ENCODE measurements at regions not wholly inside any gene's neighbourhood (a gene's known extent, or its start where the extent isn't known, plus 50 kb on each side); places are given as distances from the start of the nearest gene placed in this dataset.

- no peak for TF ChIP-seq CTCF (IDR thresholded peaks at IDR 0.05; ENCODE audit: poor library complexity)
- no peak for TF ChIP-seq EZH2phosphoT487 (IDR thresholded peaks at IDR 0.05; ENCODE audit: low read depth, severe bottlenecking, unreplicated experiment)
- no peak for TF ChIP-seq EZH2 (IDR thresholded peaks at IDR 0.05; ENCODE audit: borderline replicate concordance)
Measured at GRCh38 chr4:3829956-3830773, 64.0 kb downstream of the ADRA2C start.

Data from hepatocyte (in vitro differentiated cells).